T47D (cell line): ENCODE measurements at regions not wholly inside any gene's neighbourhood (a gene's known extent, or its start where the extent isn't known, plus 50 kb on each side); places are given as distances from the start of the nearest gene placed in this dataset.
"Not testable (repeated sequence)": the region's sequence is repeated elsewhere in the genome, so short reads cannot be mapped to it uniquely, and the experiment has no call there.

ENCODE experiments used
- DNase-seq, 2 experiments: peaks; one replicate each; pipeline versions ENCODE4 v3.0.0 to v3.0.0-alpha.2; 2011 to 2012; ENCODE audit warnings: low read depth in 1 of 2, low spot score in 1 of 2
- JUND ChIP-seq: IDR thresholded peaks from 2 replicates; pipeline ENCODE4 v1.6.1; 2012; ENCODE audit warnings: low read depth
- in situ Hi-C: cut with HindIII; loops from 2 replicates; pipeline ENCODE4 v1.10.0; 2016; ENCODE audit warnings: low sequenced_read_pairs, low pct_unique_long_range_greater_than_20kb

DNA sequence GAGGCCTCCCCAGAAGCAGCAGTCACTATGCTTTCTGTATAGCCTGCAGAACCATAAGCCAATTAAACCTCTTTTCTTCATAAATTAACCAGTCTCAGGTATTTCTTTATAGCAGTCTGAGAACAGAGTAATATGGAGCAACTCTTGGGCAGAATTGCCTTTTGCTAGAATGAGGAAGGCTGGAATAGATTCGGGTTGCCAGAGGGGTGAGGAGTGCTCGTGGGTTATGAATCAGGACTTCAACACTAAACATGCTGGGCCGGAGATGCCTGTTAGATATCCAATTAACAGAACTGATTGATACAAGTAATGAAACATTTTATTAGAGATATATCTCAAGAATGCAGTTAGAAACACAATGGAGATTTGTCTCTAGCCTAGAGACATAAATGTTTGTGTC is 140.9 kb upstream of the MAP3K1 start:
- DNase-seq = no peak
- TF ChIP-seq JUND = no peak
- in situ Hi-C loops = no loop called here

- no peak for DNase-seq
- no peak for TF ChIP-seq JUND
- in situ Hi-C loops = no loop called here
Measured at GRCh38 chr5:56673171-56673570, 142.2 kb upstream of the MAP3K1 start.

- TF ChIP-seq JUND = no peak
- in situ Hi-C loops = no loop called here
- DNase-seq = no peak
Measured at GRCh38 chr5:56671571-56671970, 143.8 kb upstream of the MAP3K1 start.

DNA sequence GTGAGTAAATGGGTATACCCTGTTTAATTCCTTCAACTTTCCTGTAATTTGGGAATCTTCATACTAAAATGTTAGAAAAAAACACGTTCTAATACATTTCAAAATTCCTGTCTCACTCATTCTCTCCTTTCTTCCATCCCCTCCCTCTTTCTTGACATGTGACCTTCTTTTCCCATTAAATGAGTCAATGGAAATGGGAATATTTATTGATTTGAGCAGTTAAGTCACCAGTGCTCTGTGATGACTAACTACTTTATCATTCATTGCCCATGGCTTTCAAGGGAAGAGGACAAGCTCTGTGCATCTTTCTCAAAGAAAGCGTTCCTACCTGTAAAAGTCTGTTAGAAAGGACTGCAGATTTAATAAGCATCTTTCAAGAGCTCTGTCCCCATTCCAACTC is 144.4 kb upstream of the MAP3K1 start:
- no peak for TF ChIP-seq JUND
- DNase-seq = no peak
- in situ Hi-C loops = no loop called here

DNA sequence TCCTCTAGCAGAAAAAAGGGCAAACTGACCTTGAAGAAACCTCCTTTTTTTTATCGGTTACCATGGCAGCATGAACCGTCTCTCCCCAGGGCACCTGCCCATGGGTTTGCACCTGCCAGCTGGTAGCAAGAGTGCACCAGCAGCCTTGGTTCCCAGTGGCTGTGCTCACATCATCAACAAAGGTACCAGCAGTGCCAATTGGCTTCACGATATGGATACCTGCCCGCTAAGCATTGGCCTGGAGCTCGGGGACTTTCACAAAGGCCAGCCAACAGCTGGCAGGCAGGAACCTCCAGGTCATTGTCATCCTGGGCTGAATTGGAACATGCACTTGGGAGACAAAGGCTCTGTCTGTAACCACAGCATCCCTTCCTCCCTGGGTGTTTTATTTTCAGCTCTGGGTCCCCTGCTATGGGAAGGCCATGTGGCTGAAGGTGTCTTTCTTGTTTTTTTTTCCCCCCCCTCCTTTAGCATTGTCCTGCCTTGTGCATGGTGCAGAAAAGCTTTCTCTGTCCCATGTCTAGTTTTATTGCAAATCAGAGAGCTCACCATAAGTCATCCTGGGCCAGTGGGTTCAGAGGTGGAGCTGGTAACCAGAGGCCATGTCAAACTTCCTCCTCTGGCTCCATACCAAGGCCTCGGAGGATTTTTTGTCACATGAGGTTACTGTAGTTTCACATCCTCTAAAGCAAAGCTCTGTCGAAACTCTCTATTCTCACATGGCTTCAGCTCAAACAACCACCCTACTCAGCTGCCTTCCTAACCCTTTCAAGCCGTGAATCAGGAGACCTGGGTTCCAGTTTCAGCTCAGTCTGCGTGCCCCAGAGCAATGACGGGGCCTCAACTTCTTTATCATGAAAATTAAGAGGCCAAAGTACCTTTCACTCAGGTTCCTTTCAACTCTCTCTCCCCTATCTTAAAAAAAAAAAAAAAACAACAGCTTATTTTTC is 145.5 kb upstream of the MAP3K1 start:
- peak in 1 of 2 experiments; percentile 55 for DNase-seq
- TF ChIP-seq JUND = no peak
- in situ Hi-C loops = no loop called here

- in situ Hi-C loops = no loop called here
- TF ChIP-seq JUND = no peak
- DNase-seq = peak in 1 of 2 experiments; percentile 87
Measured at GRCh38 chr5:56668996-56669395, 146.4 kb upstream of the MAP3K1 start.

GRCh38 chr5:56667692-56668091 is 147.7 kb upstream of the MAP3K1 start:
- TF ChIP-seq JUND = no peak
- in situ Hi-C loops = no loop called here
- no peak for DNase-seq

DNA sequence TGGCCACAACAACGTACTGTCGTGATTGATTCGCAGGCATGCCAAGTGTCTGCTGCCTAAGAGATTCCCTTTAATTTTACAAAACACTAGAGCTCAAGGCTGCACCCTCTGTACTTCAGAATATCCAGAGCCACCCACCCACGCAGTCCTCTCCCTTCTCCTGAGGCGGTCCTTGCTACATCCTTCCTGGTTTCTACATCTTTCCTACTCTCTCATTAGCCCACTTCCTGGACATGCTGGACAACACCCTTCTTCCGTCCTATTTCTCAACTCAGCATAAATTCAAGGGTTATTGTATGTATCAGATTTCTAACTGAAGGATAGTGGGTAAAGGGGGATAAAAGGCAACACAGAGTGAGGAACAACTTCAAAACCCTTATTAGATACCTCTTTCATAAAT is 148.4 kb upstream of the MAP3K1 start:
- in situ Hi-C loops = no loop called here
- no peak for TF ChIP-seq JUND
- DNase-seq = no peak

DNA sequence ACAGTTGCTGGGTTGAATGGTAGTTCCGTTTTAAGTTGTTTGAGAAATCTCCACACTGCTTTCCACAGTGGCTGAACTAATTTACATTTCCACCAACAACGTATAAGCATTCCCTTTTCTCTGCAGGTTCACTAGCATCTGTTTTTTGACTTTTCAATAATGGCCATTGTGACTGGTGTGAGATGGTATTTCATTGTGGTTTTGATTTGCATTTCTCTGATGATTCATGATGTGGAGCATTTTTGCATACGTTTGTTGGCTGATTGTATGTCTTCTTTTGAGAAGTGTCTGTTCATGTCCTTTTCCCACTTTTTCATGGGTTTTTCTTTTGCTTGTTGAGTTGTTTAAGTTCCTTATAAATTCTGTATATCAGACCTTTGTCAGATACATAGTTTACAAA is 150.2 kb upstream of the MAP3K1 start:
- DNase-seq, in situ Hi-C loops: not testable (repeated sequence)

- no peak for TF ChIP-seq JUND
- in situ Hi-C loops = no loop called here
- DNase-seq = no peak
Measured at GRCh38 chr5:56664025-56664424, 151.3 kb upstream of the MAP3K1 start.

- no peak for TF ChIP-seq JUND
- no peak for DNase-seq
- in situ Hi-C loops = no loop called here
Measured at GRCh38 chr5:56663523-56663922, 151.8 kb upstream of the MAP3K1 start.

- TF ChIP-seq JUND = no peak
- in situ Hi-C loops = no loop called here
- DNase-seq = no peak
Measured at GRCh38 chr5:56662893-56663292, 152.5 kb upstream of the MAP3K1 start.

GRCh38 chr5:56659971-56660370 is 155.4 kb upstream of the MAP3K1 start:
- in situ Hi-C loops = no loop called here
- no peak for DNase-seq
- no peak for TF ChIP-seq JUND

- no peak for TF ChIP-seq JUND
- in situ Hi-C loops = no loop called here
- DNase-seq = no peak
Measured at GRCh38 chr5:56658972-56659371, 156.4 kb upstream of the MAP3K1 start.
